HPDE6-E6E7 (cell line): ENCODE measurements at regions not wholly inside any gene's neighbourhood (a gene's known extent, or its start where the extent isn't known, plus 50 kb on each side); places are given as distances from the start of the nearest gene placed in this dataset.
A peak's percentile ranks its signal among the peaks of the same experiment; 100 is the strongest.

Experiments used
- DNase-seq: peaks from one replicate; pipeline ENCODE4 v3.0.0; 2011; ENCODE audit warnings: missing footprints; ENCODE audit errors: extremely low spot score

- no peak for DNase-seq
Observed at GRCh38 chr1:201771466-201771865, 57.5 kb upstream of the IPO9 start.

- DNase-seq, result no peak
Observed at GRCh38 chr1:201772178-201772577, 56.8 kb upstream of the IPO9 start.

GRCh38 chr1:201773764-201774163 lies 55.2 kb upstream of the IPO9 start:
- DNase-seq, result no peak

- DNase-seq, result peak; percentile 47
Observed at GRCh38 chr1:201774224-201774982, 54.6 kb upstream of the IPO9 start.

- DNase-seq, result no peak
Observed at GRCh38 chr1:201774983-201775344, 54.0 kb upstream of the IPO9 start.

GRCh38 chr1:201775380-201775779 lies 53.6 kb upstream of the IPO9 start:
- DNase-seq, result no peak

- DNase-seq, result no peak
Observed at GRCh38 chr1:201778279-201779065, 50.5 kb upstream of the IPO9 start.
